Fibroblast of skin of right biceps (primary cell): ENCODE measurements at regions not wholly inside any gene's neighbourhood (a gene's known extent, or its start where the extent isn't known, plus 50 kb on each side); places are given as distances from the start of the nearest gene placed in this dataset.

Experiments used
- DNase-seq: peaks from one replicate; pipeline ENCODE4 v3.0.0-alpha.2; 2013

- DNase-seq, result no peak
These were observed 572.3 kb downstream of the TCERG1L start for GRCh38 chr10:130739016-130739756.

DNA sequence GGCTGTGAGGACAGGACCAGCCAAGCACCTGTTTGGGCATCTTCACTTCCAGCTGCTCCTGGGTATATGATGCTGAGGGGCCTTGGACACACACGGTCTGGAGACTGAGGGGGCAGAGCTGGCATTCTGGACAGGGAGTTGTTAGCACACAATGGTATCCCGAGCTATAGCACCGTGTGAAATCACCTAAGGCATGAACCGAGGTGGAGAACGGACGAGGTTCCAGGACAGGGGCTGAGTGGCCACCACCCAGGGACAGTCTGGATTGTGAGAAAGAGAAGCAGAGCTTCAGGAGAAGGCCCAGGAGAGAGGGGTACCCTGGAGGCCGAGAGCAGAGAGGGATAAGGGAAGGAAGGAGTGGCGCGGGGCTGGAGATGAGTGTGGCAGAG, 571.8 kb downstream of the TCERG1L start:
- DNase-seq, result no peak

DNA sequence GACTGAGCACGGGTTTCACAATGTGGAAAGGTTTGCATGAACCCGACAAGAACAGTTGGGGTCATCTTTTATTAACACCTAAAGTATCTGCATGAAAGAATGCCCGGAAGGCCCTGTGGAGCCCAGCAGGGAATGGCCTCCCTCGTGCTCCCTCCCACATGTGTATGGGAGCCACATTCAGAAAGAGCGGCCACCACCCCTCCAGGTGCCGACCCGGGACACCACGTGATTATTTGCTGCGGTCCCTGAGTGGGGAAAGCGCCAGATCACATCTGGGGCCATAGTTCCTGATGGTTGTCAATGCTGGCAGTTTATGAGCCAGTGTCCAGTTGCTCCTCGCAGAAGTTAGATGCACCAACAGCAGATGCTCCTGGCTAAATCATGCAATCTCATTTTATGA, 571.4 kb downstream of the TCERG1L start:
- no peak for DNase-seq

DNA sequence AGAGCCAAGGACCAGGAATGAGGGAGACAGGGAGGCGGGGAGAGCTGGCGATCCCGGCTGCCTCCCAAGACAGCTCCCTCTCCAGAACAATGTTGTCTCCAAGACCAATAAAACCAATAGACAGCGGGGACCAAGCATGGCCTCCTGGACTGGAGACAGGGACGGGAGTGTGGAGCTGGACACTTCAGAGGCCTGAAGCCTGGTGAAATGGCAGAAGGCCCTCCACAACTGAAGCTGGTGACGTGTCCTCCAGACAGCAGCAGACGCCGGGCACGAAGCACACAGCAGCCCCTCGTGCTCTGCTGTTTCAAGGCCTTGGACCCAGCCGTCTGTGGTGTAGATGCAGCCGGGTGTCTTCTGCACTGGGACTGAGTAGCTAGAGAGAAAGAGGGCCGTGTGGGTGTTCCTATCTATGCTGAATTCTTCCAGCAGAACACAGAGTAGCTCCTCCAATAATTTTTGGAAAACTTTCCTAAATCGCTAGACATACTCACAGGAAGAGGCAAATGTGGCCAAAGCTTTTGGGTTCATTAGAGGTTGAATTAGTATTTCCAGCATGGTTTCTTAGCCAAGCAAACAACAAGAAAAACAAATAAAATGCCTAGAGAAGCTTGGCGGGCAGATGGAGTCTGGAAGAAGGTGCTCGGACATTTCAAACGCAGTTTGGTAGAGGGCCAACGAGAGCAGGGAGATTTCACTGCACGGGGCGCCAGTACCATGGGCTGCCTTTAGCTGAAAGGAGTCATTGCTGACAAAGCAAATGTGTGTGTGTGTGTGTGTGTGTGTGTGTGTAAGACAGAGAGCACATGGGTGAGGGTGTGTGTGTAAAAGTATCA, 570.4 kb downstream of the TCERG1L start:
- DNase-seq, result no peak

GRCh38 chr10:130741901-130742855, 569.3 kb downstream of the TCERG1L start:
- no peak for DNase-seq

DNA sequence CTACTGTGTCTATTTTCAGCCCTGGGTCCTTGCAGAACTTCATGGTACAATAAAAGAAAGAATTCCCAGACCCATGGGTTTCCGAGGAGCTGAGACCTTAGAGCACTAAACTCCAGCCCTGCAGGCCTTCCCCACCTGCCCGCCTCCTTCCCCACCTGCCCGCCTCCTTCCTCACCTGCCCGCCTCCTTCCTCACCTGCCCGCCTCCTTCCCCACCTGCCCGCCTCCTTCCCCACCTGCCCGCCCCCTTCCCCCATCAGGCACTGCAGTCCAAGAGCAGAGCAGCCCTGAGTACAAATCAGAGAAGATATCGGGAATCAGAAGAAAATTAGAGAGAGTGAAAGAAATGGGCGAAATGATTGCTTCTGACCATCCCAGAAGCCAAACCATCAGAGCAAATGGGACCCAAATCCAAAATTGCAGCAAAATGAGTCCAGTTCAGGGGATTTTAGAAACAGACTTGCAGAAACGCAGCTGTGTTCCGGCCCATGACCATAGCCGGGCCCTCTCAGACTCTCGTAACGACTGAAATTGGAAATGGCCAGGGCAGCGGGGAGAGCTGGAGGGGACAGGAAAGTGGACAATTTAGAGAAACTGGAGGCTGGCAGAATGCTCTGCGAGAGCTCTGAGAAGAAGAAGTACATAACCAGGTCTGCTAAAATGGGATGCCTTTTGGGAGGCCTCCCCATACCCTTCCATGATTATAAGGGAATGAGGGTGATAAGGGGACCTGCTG, 568.4 kb downstream of the TCERG1L start:
- DNase-seq, result no peak

- no peak for DNase-seq
These were observed 567.7 kb downstream of the TCERG1L start for GRCh38 chr10:130743751-130744271.

GRCh38 chr10:130744631-130745030, 566.9 kb downstream of the TCERG1L start:
- DNase-seq, result no peak

- no peak for DNase-seq
These were observed 566.3 kb downstream of the TCERG1L start for GRCh38 chr10:130745251-130745650.

- no peak for DNase-seq
These were observed 565.7 kb downstream of the TCERG1L start for GRCh38 chr10:130745821-130746220.

DNA sequence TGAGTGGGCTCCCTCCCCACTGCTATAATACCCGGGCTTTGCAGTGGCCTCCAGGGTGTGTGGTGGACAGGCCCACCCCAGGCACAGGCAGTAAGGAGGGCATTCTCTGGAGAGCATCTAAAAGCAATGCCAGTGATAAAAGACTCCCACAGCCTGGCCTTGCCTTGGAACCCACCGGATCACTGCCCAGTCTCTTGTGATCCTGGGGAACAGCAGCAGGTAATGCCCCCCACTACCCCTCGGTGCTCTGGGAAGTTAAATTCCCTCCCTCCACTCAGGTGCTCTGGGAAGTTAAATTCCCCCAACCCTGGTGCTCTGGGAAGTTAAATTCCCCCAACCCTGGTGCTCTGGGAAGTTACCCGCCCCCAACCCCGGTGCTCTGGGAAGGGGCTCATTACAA, 565.2 kb downstream of the TCERG1L start:
- no peak for DNase-seq

DNA sequence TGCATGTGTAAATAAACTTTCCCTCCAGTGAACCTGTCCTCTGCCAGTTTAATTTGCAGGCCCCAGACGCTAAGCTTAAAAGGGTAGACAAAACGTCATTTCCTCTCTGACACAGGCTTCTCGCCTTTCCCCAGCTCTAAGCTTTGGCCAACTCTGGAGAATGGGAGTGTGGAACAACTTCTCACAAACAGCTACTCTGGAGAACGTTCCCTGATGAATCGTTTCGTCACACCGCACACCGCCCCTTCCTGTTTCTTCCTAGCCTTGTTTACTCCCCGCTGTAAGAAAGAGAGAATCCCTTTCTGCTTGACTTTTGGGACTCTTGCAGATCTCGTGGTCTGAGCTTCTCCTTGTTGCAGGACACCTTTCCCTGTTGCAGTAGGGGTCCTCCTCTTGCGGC, 564.2 kb downstream of the TCERG1L start:
- no peak for DNase-seq

DNA sequence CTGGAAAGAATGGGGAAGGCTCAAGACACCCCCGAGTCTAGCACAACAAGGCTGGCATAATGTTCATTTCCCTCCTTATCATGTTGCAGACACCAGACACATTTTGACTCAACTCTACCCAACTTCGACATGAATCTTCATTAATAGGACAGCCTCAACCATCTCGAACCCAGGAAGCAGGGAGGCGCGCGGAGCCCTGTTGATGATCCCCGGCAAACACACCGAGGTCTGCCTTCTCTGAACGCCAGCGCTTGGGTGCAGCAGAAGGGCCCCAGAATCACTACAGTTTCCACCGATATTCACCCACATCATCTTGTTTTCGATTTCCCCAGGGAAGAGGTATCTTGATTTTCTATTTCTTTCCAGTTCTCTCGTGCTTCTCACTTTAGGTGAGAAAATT, 563.6 kb downstream of the TCERG1L start:
- no peak for DNase-seq

DNA sequence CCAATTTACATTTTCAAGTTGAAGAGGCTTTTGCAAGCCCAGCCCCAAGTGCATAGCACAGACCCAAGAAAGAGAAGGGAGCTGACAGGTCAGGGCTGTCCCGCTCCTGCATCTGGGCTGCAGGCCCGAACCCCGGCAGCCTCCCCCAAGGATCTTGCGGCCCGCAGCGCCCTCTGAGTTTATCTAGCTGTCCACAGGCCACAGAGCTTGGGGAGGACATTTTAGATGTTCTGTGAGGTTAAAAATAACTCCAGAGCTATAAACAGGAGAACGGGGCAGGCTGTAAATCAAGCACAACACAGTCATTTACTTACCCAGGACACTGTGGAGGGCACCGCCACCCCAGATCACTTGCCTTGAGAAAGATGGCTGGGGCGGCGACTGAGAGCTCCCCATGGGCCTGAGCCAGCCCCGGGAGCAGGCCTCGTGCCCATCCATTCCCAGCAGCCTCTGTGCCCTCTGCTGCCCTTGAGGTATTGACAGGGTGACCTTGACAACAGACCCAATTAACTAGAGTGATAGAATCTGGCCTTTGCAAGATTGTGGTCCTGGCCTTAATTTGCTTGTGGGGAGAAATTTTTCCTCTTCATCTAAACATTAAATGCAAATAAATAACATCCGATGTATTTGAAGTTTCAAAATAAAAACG, 563.0 kb downstream of the TCERG1L start:
- no peak for DNase-seq

- DNase-seq, result no peak
These were observed 561.6 kb downstream of the TCERG1L start for GRCh38 chr10:130749911-130750310.

DNA sequence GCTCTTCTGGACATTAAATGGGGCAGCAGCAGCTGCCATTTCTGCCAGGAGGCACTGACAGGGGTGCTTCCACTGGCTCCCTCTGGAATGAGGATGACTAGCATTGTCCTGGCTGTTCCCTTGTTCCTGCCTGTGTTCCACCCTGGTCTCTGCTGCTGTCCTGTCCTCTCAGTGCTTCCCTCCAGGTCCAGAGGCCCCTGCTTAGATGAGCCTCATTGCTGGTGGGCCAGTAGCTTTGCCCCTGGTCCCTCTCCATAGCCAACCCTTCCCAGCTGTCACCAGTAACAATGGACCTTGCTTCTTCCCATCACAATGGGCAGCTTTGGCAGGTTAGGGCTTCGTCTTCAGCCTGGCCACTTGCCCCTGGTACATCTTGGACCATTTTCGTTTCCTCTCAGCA, 561.1 kb downstream of the TCERG1L start:
- no peak for DNase-seq

DNA sequence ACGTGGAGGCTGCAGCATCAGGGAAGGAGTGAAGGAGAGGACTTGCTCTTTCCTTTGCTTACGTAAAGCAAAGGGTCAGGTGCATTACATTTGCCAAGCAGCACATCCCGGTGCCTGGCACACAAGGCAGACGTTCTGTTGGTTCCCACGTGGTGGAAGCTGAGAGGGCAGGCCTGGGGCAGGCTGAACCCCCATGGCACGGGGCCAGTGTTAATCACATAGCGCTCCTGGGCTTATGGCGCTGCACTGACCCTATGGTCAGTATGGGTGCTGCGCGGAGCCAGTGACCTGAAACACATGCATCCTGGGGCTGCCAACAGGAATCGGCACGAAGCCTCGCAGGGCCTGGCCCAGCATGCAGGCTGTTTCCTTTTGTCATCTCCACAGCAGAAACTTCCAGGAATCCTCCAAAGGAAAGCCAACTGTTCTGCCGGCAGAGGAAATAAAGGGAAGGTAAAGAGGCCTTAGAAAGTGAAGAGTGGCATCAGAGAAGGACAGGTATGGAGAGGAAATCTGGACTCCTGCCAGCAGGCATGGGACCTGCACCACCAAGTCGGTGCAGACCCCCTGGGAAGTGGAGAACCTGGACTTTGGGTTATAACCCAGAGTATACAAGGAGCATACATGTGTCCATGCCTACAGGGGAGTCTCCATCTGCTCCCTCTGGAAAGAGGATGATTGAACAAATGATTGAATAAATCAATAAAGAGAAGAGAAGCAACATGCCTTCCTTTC, 560.2 kb downstream of the TCERG1L start:
- no peak for DNase-seq

- DNase-seq, result no peak
These were observed 559.7 kb downstream of the TCERG1L start for GRCh38 chr10:130751851-130752250.

DNA sequence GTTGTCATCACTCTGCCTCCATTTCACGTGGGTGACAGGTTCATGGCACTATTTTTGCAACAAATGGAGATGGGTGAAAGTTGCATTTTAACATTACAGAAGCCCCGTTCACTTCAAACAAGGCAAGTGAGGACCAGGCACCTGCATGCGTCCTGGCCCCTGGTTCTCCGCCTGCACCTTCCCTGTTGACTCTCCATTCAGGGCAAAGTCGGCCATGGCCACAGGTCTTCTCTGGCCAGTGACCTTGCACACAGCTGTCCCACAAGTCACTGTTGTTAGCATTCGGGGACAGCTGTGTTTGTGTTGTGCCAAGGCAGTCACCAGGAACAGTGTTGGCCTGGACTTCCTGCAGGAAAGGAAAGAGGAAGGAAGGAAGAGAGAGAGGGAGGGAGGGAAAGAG, 554.9 kb downstream of the TCERG1L start:
- DNase-seq, result no peak

GRCh38 chr10:130757271-130757670, 554.2 kb downstream of the TCERG1L start:
- no peak for DNase-seq
